ENCODE measurements at regions not wholly inside any gene's neighbourhood (a gene's known extent, or its start where the extent isn't known, plus 50 kb on each side); places are given as distances from the start of the nearest gene placed in this dataset.

DNA sequence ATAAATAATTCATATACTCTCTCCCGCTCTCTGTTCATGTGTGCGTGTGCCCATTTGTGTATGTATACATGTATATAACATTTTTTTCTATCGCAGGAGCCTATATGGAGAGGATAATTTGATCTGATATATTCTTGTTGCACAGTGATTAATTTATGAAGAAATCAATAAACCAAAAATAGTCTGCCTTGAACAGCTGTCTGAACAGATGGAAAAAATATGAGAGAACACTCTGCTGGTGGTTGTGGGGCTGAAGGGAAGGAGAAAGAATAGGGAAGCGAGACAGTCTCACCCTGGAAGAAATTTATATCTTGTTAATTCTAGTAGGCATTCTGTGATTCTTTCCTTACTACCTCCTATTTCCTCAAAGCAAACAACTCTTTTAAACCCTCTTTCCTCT, 96.6 kb upstream of the B3GAT2 start:
- TF ChIP-seq, protein P1, sequence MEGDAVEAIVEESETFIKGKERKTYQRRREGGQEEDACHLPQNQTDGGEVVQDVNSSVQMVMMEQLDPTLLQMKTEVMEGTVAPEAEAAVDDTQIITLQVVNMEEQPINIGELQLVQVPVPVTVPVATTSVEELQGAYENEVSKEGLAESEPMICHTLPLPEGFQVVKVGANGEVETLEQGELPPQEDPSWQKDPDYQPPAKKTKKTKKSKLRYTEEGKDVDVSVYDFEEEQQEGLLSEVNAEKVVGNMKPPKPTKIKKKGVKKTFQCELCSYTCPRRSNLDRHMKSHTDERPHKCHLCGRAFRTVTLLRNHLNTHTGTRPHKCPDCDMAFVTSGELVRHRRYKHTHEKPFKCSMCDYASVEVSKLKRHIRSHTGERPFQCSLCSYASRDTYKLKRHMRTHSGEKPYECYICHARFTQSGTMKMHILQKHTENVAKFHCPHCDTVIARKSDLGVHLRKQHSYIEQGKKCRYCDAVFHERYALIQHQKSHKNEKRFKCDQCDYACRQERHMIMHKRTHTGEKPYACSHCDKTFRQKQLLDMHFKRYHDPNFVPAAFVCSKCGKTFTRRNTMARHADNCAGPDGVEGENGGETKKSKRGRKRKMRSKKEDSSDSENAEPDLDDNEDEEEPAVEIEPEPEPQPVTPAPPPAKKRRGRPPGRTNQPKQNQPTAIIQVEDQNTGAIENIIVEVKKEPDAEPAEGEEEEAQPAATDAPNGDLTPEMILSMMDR (IDR thresholded peaks at IDR 0.05): no peak
- TF ChIP-seq POLR2A (IDR thresholded peaks at IDR 0.05) (no peak), POLR2AphosphoS5 (IDR thresholded peaks at IDR 0.05) (no peak)

All from breast epithelium (tissue), 3 donors.